Gastrocnemius medialis (tissue), 4 donors: ENCODE measurements at regions not wholly inside any gene's neighbourhood (a gene's known extent, or its start where the extent isn't known, plus 50 kb on each side); places are given as distances from the start of the nearest gene placed in this dataset.

Source experiments
- ATAC-seq, 2 donors: fragments of 150-250 bp; one replicate each; pipeline ENCODE4 v1.9.1; 2016
- DNase-seq, 2 donors: peaks; one replicate each; pipeline ENCODE4 v3.0.0-alpha.2; 2019
- H3K27ac ChIP-seq, 4 donors: fragments of 200-600 bp; sonication (generic); 1 replicate in 1 of 4; 2 replicates in 3 of 4; pipeline ENCODE4 v1.5.1; 2016 to 2018; ENCODE audit warnings: mild to moderate bottlenecking in 2 of 4, moderate library complexity in 1 of 4
- H3K27me3 ChIP-seq, 3 donors: fragments of 200-600 bp; sonication (generic) in 2 of 3; 1 replicate in 1 of 3; 2 replicates in 2 of 3; pipeline versions ENCODE4 v1.5.1 to v1.6.0; 2016 to 2019; ENCODE audit warnings: mild to moderate bottlenecking in 1 of 3, moderate library complexity in 1 of 3
- H3K36me3 ChIP-seq, 2 donors: fragments of 200-600 bp; sonication (generic) in 1 of 2; one replicate each; pipeline ENCODE4 v1.5.1; 2017 to 2018
- H3K4me1 ChIP-seq, 2 donors: fragments of 200-600 bp; sonication (generic) in 1 of 2; one replicate each; pipeline ENCODE4 v1.5.1; 2016 to 2017; ENCODE audit warnings: mild to moderate bottlenecking in 2 of 2
- H3K4me3 ChIP-seq, 4 donors: fragments of 200-600 bp; sonication (generic) in 3 of 4; 1 replicate in 1 of 4; 2 replicates in 3 of 4; pipeline ENCODE4 v1.5.1; 2016 to 2019; ENCODE audit warnings: mild to moderate bottlenecking in 2 of 4
- H3K9me3 ChIP-seq, 3 donors: fragments of 200-600 bp; sonication (generic) in 2 of 3; 1 replicate in 1 of 3; 2 replicates in 2 of 3; pipeline ENCODE4 v1.5.1; 2016 to 2019
- CTCF ChIP-seq, 5 experiments: fragments of 450-650 bp in 3 of 5; fragments of 200-600 bp in 2 of 5; sonication (generic) in 2 of 5; IDR thresholded peaks in 4 of 5; conservative IDR thresholded peaks in 1 of 5; 1 replicate in 4 of 5; 2 replicates in 1 of 5; pipeline ENCODE4 v1.5.1; 2016 to 2019; ENCODE audit warnings: antibody characterized with exemption in 5 of 5, mild to moderate bottlenecking in 3 of 5, moderate library complexity in 3 of 5
- POLR2A ChIP-seq, 2 donors: fragments of 450-650 bp; IDR thresholded peaks; one replicate each; pipeline ENCODE4 v1.6.1; 2017; ENCODE audit warnings: antibody characterized with exemption in 2 of 2, mild to moderate bottlenecking in 2 of 2, moderate library complexity in 2 of 2
- in situ Hi-C, 4 donors: fragments of 200-750 bp; cut with MboI; loops; one replicate each; pipeline versions ENCODE4 v1.15.0 to v1.8.0; 2017; ENCODE audit warnings: low sequenced_read_pairs in 4 of 4
- intact Hi-C: fragments of 100-400 bp; cut with DNase I; formaldehyde crosslinking; loops from one replicate; pipeline ENCODE4 v1.15.1; 2023; ENCODE audit warnings: low total_unique reads

- H3K27ac ChIP-seq = no peak overlapping the region
- no peaks in the 10 kb centered on the region for H3K27me3 ChIP-seq
- no peaks in the 10 kb centered on the region for H3K9me3 ChIP-seq
- intact Hi-C loops = no loop called here
- DNase-seq (no peak), ATAC-seq (no peak)
- in situ Hi-C loops = no loop called here
- H3K4me3 ChIP-seq = no peak overlapping the region
- TF ChIP-seq POLR2A (IDR thresholded peaks at IDR 0.05) = no peak
- no peak for TF ChIP-seq CTCF (IDR thresholded peaks at IDR 0.05 in 4 of 5, conservative IDR thresholded peaks at IDR 0.05 in 1 of 5)
- no peaks in the 10 kb centered on the region for H3K36me3 ChIP-seq
- H3K4me1 ChIP-seq = no peaks in the 10 kb centered on the region
Measured at GRCh38 chr5:68012831-68013230, 202.7 kb upstream of the PIK3R1 start.

GRCh38 chr5:68012429-68012828, 203.1 kb upstream of the PIK3R1 start:
- in situ Hi-C loops = no loop called here

GRCh38 chr5:68011801-68012200, 203.8 kb upstream of the PIK3R1 start:
- H3K27me3 ChIP-seq = no peaks in the 10 kb centered on the region

More at GRCh38 chr5:68012429-68012828, 203.1 kb upstream of the PIK3R1 start:
- intact Hi-C loops = no loop called here
- ATAC-seq (no peak), DNase-seq (no peak)
- no peak overlapping the region for H3K27ac ChIP-seq
- no peaks in the 10 kb centered on the region for H3K27me3 ChIP-seq
- no peaks in the 10 kb centered on the region for H3K9me3 ChIP-seq
- H3K4me3 ChIP-seq = no peak overlapping the region
- no peaks in the 10 kb centered on the region for H3K36me3 ChIP-seq
- TF ChIP-seq POLR2A (IDR thresholded peaks at IDR 0.05) = no peak
- no peak for TF ChIP-seq CTCF (IDR thresholded peaks at IDR 0.05 in 4 of 5, conservative IDR thresholded peaks at IDR 0.05 in 1 of 5)
- no peaks in the 10 kb centered on the region for H3K4me1 ChIP-seq

GRCh38 chr5:68011259-68011760, 204.2 kb upstream of the PIK3R1 start:
- intact Hi-C loops = no loop called here
- Histone ChIP-seq H3K27me3 (no peaks in the 10 kb centered on the region), H3K9me3 (no peaks in the 10 kb centered on the region), H3K4me1 (no peaks in the 10 kb centered on the region), H3K36me3 (no peaks in the 10 kb centered on the region), H3K27ac (no peak overlapping the region), H3K4me3 (no peak overlapping the region)
- in situ Hi-C loops = no loop called here
- ATAC-seq (no peak), DNase-seq (no peak)
- TF ChIP-seq CTCF (IDR thresholded peaks at IDR 0.05 in 4 of 5, conservative IDR thresholded peaks at IDR 0.05 in 1 of 5) (no peak), POLR2A (IDR thresholded peaks at IDR 0.05) (no peak)

More at GRCh38 chr5:68011801-68012200, 203.8 kb upstream of the PIK3R1 start:
- H3K9me3 ChIP-seq = no peaks in the 10 kb centered on the region
- no peak for ATAC-seq
- H3K4me1 ChIP-seq = no peaks in the 10 kb centered on the region
- H3K4me3 ChIP-seq = no peak overlapping the region
- in situ Hi-C loops (no loop called here), intact Hi-C loops (no loop called here)
- no peak overlapping the region for H3K27ac ChIP-seq
- no peak for DNase-seq
- TF ChIP-seq CTCF (IDR thresholded peaks at IDR 0.05 in 4 of 5, conservative IDR thresholded peaks at IDR 0.05 in 1 of 5) = no peak
- TF ChIP-seq POLR2A (IDR thresholded peaks at IDR 0.05) = no peak
- H3K36me3 ChIP-seq = no peaks in the 10 kb centered on the region

GRCh38 chr5:68010740-68011139, 204.8 kb upstream of the PIK3R1 start:
- no peaks in the 10 kb centered on the region for H3K4me1 ChIP-seq
- TF ChIP-seq POLR2A (IDR thresholded peaks at IDR 0.05) (no peak), CTCF (IDR thresholded peaks at IDR 0.05 in 4 of 5, conservative IDR thresholded peaks at IDR 0.05 in 1 of 5) (no peak)
- DNase-seq (no peak), ATAC-seq (no peak)
- intact Hi-C loops = no loop called here
- H3K4me3 ChIP-seq = no peak overlapping the region
- in situ Hi-C loops = no loop called here
- H3K27me3 ChIP-seq = no peaks in the 10 kb centered on the region
- no peak overlapping the region for H3K27ac ChIP-seq
- H3K9me3 ChIP-seq = no peaks in the 10 kb centered on the region
- no peaks in the 10 kb centered on the region for H3K36me3 ChIP-seq
